Epithelial cell of esophagus (primary cell): ENCODE measurements at regions not wholly inside any gene's neighbourhood (a gene's known extent, or its start where the extent isn't known, plus 50 kb on each side); places are given as distances from the start of the nearest gene placed in this dataset.

Experiments
- DNase-seq: peaks from one replicate; pipeline ENCODE4 v3.0.0; 2010; ENCODE audit warnings: low read depth
- H3K4me3 ChIP-seq: 2 replicates; pipeline ENCODE4 v1.5.1; 2011; ENCODE audit warnings: mild to moderate bottlenecking, low read length, control low read depth
- TF ChIP-seq, protein P1 (sequence below): IDR thresholded peaks from 2 replicates; pipeline ENCODE4 v1.5.1; 2011; ENCODE audit warnings: low read depth, mild to moderate bottlenecking, low read length, control low read depth, inconsistent platforms; ENCODE audit not compliant: insufficient read depth; ENCODE audit errors: missing control alignments

DNA sequence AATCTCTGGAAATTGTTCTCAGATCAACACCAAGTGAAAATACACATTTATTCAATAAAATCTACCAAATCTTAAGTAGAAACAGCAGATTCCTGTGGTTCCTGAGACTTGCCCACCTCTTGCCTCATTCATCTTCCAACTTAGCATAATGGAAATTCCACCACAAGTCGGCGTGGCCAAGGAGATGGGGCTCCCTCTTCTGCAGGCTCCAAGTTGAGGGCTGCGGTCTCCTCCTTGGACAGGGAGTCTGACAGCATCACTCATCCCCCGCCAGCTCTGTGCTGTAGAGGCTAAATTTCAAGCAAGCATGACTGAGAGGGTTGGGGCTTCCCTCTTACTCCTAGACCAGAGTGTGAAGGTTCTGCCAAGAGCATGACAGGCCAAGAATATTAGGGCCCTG is 273.7 kb downstream of the DIRAS2 start:
- no peak for DNase-seq
- TF ChIP-seq, protein P1, sequence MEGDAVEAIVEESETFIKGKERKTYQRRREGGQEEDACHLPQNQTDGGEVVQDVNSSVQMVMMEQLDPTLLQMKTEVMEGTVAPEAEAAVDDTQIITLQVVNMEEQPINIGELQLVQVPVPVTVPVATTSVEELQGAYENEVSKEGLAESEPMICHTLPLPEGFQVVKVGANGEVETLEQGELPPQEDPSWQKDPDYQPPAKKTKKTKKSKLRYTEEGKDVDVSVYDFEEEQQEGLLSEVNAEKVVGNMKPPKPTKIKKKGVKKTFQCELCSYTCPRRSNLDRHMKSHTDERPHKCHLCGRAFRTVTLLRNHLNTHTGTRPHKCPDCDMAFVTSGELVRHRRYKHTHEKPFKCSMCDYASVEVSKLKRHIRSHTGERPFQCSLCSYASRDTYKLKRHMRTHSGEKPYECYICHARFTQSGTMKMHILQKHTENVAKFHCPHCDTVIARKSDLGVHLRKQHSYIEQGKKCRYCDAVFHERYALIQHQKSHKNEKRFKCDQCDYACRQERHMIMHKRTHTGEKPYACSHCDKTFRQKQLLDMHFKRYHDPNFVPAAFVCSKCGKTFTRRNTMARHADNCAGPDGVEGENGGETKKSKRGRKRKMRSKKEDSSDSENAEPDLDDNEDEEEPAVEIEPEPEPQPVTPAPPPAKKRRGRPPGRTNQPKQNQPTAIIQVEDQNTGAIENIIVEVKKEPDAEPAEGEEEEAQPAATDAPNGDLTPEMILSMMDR: no peak
- H3K4me3 ChIP-seq: no peak overlapping the region

DNA sequence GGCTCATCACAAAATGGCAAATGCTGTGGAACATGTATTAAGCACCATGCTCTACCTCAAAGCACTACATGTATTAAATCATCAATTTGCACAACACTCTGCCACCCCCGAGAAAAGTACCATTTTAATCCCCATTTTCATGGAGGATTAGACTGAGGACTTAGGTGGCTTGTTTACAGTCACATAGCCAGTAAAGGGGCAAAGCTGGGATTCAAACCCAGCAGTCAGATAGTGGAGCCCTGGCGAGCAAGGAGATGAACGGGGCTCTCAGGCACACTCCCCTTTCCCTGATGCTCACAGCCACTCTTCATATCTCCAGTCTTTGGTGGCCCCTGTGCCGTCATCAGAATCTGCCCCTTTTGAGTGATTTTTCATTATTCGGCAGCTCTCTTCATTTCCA is 262.9 kb downstream of the DIRAS2 start:
- H3K4me3 ChIP-seq: no peak overlapping the region
- TF ChIP-seq, protein P1: no peak
- DNase-seq: no peak

DNA sequence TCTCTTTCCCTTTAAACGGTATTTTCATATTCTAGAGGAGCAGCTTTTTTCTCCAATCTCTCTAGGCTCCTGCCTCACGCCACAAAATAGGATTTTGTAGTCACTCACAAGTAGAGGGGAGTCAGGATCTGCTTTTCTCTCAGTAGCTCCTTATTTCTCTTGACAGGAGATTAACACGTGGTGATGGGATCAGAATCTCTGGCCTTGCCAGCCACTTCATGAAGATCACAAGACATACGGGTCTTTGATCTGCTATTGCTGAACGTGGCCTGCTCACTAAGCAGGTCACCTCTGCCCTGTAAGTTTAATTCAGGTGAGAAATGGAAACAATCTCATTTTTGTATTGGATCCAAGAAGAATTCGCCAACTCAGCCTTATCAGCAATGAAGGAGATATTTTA is 257.5 kb downstream of the DIRAS2 start:
- DNase-seq: no peak
- no peak overlapping the region for H3K4me3 ChIP-seq
- TF ChIP-seq, protein P1: no peak

DNA sequence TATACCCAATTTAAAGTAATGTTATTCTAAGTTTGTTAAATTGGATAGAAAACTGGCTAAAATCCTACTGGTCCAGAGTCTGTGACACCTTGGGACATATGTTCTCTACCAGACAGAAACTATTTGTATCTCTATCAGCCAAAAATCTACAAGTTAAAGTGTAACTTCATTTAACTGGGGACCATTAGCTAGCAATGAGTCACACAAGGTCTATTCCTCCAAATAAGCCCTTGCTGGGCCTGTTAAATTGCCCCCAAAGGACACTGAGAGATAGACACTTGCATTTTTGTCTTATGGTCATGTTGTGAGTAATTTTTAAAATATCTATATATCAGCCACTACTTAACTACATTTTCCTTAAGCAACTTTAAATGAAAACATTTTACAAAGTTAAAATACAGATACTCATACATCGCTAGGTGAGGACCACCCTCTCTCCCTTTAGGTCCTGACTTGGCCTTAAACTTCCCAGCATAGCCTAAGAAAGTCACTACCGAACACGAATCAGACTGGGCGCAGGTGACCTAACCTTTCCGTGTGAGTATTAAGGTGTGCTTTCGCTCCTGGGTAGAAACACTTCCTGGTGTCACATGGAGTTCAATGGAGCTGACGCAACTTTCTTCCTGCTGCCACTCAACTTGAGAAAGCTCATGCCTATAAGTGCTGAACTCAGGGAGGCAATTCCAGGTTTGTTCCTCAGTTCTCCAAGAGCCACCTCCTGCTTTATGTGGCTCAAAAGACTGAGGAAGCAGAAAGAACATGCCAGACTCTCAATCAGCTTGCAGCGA is 249.1 kb downstream of the DIRAS2 start:
- H3K4me3 ChIP-seq: no peak overlapping the region
- peak; percentile 27 for DNase-seq
- TF ChIP-seq, protein P1: no peak

DNA sequence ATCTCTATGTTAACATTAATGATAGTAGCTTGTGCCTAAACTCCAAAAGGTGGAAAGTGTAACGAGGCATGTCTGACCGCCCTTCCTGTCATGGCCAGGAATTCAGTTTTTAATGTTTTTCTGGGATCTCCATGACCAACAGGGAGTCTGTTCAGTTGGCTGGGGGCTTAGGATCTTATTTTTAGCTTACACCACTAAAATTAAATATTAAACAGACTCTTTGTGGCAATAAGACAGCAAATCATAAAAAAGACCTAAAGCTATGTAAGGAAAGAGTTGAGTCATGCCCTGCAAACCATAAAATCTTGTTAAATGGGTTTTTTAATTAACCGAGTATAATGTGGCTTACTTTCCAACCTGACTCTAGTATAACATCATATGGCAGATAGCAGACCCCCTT is 247.8 kb downstream of the DIRAS2 start:
- TF ChIP-seq, protein P1: no peak
- no peak overlapping the region for H3K4me3 ChIP-seq
- no peak for DNase-seq

DNA sequence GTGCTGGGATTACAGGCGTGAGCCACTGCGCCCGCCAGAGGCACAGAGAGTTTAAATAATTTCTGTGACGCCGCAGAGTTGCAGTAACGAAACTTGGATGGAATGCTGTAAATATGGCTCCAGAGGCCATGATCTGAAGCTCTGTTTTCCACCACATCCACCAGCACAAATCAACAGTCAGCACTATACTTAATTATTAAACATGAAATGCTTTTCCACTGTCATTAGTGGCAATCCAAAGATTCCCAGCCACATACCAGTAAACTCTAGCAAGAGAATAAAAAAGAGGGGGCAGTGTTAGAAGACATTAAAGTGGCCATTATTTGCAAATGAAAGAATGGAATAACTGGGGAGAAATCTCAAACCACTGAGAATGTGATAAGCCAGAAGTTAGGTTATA is 242.5 kb downstream of the DIRAS2 start:
- DNase-seq: no peak
- TF ChIP-seq, protein P1: no peak
- no peak overlapping the region for H3K4me3 ChIP-seq

DNA sequence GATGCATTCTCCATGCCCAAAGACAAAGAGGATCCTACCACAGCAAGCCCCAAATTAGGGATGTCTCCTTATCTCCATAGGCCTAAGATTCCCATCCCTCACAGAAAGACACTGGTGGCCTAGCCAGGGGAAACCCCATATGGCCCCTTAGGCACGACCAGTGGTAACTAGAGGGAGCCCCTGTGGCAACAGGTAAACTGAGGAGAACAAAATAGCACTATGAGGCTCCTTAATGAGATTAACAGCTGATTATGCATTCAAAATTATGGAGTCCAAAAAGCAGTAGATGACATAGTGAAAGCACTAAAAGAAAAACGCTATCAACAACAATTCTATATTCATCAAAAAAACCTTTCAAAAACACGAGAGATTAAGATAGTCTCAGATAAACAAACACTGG is 234.0 kb downstream of the DIRAS2 start:
- TF ChIP-seq, protein P1: no peak
- no peak overlapping the region for H3K4me3 ChIP-seq
- no peak for DNase-seq
